Esophagus (tissue), 2 donors: ENCODE measurements at regions not wholly inside any gene's neighbourhood (a gene's known extent, or its start where the extent isn't known, plus 50 kb on each side); places are given as distances from the start of the nearest gene placed in this dataset.
"Not testable (repeated sequence)": the region's sequence is repeated elsewhere in the genome, so short reads cannot be mapped to it uniquely, and the experiment has no call there.

ENCODE experiments used
- H3K27ac ChIP-seq, 2 donors: one replicate each; pipeline ENCODE4 v1.5.1; 2013; ENCODE audit warnings: low read depth in 2 of 2, mild to moderate bottlenecking in 2 of 2, inconsistent platforms in 1 of 2, low read length in 1 of 2, moderate library complexity in 1 of 2
- H3K27me3 ChIP-seq, 2 donors: one replicate each; pipeline ENCODE4 v1.6.1; 2013; ENCODE audit warnings: low read length in 2 of 2, control low read depth in 1 of 2, mild to moderate bottlenecking in 1 of 2; ENCODE audit not compliant: insufficient read depth in 2 of 2, control insufficient read depth in 1 of 2
- H3K36me3 ChIP-seq, 2 donors: one replicate each; pipeline ENCODE4 v1.6.1; 2013; ENCODE audit warnings: low read length in 1 of 2; ENCODE audit not compliant: control insufficient read depth in 2 of 2, insufficient read depth in 2 of 2
- H3K4me1 ChIP-seq, 2 donors: one replicate each; pipeline ENCODE4 v1.6.1; 2013; ENCODE audit warnings: low read length in 1 of 2; ENCODE audit not compliant: control insufficient read depth in 2 of 2, insufficient read depth in 2 of 2
- H3K4me3 ChIP-seq, 2 donors: one replicate each; pipeline ENCODE4 v1.5.1; 2013; ENCODE audit warnings: low read length in 2 of 2, mild to moderate bottlenecking in 2 of 2, low read depth in 1 of 2, moderate library complexity in 1 of 2
- H3K9me3 ChIP-seq, 2 donors: one replicate each; pipeline ENCODE4 v1.6.1; 2013; ENCODE audit warnings: mild to moderate bottlenecking in 2 of 2, low read depth in 1 of 2, low read length in 1 of 2, moderate library complexity in 1 of 2; ENCODE audit not compliant: control insufficient read depth in 2 of 2, insufficient read depth in 1 of 2
- WGBS, 2 donors: extraction: QIAGEN DNeasy Blood & Tissue Kit; methylation state at CpG; one replicate each; pipeline ENCODE4 v1.1.7; 2013; 5-methylcytosine and 5-hydroxymethylcytosine counted together
- donor health status: healthy with polysubstance abuse.
- donor health status: Bipolar disorder and iron deficiency.

- Histone ChIP-seq H3K36me3 (no peaks in the 10 kb centered on the region), H3K27me3 (no peaks in the 10 kb centered on the region), H3K4me3 (no peak overlapping the region), H3K27ac (no peak overlapping the region), H3K4me1 (no peaks in the 10 kb centered on the region), H3K9me3 (no peaks in the 10 kb centered on the region)
- WGBS, 2 donors, result 89% methylated on average over 9 of the region's 9 CpGs
These were observed 128.2 kb upstream of the SLC44A1 start for GRCh38 chr9:105116052-105116868.

GRCh38 chr9:105117234-105117633 is 127.2 kb upstream of the SLC44A1 start:
- whole genome bisulfite sequencing, 2 donors, result 76 to 88% methylated on average over 2 of the region's 2 CpGs

GRCh38 chr9:105118636-105119035 is 125.8 kb upstream of the SLC44A1 start:
- H3K27ac ChIP-seq, result no peak overlapping the region
- 52 to 61% methylated on average over 5 of the region's 5 CpGs for WGBS, 2 donors
- no peaks in the 10 kb centered on the region for H3K4me1 ChIP-seq
- H3K36me3 ChIP-seq, result no peaks in the 10 kb centered on the region
- no peaks in the 10 kb centered on the region for H3K9me3 ChIP-seq
- H3K27me3 ChIP-seq, result no peaks in the 10 kb centered on the region
- H3K4me3 ChIP-seq, result no peak overlapping the region

More at GRCh38 chr9:105117234-105117633, 127.2 kb upstream of the SLC44A1 start:
- Histone ChIP-seq H3K4me1 (no peaks in the 10 kb centered on the region), H3K9me3 (no peaks in the 10 kb centered on the region), H3K27me3 (no peaks in the 10 kb centered on the region), H3K4me3 (no peak overlapping the region), H3K27ac (no peak overlapping the region), H3K36me3 (no peaks in the 10 kb centered on the region)

- Histone ChIP-seq H3K4me1 (no peaks in the 10 kb centered on the region), H3K27me3 (no peaks in the 10 kb centered on the region), H3K4me3 (no peak overlapping the region), H3K27ac (no peak overlapping the region), H3K9me3 (no peaks in the 10 kb centered on the region), H3K36me3 (no peaks in the 10 kb centered on the region)
- 57 to 72% methylated on average over 6 of the region's 6 CpGs for WGBS, 2 donors
These were observed 125.3 kb upstream of the SLC44A1 start for GRCh38 chr9:105119156-105119555.

GRCh38 chr9:105121861-105122430 is 122.5 kb upstream of the SLC44A1 start:
- Histone ChIP-seq H3K4me3 (no peak overlapping the region), H3K27me3 (no peaks in the 10 kb centered on the region), H3K9me3 (no peaks in the 10 kb centered on the region), H3K27ac (no peak overlapping the region), H3K4me1 (no peaks in the 10 kb centered on the region), H3K36me3 (no peaks in the 10 kb centered on the region)
- 83 to 84% methylated on average over 3 of the region's 3 CpGs for WGBS, 2 donors

GRCh38 chr9:105124598-105124997 is 119.9 kb upstream of the SLC44A1 start:
- not testable (repeated sequence) for H3K4me3 ChIP-seq, H3K36me3 ChIP-seq, H3K27me3 ChIP-seq, H3K4me1 ChIP-seq, H3K27ac ChIP-seq, H3K9me3 ChIP-seq
- 96 to 98% methylated on average over 5 of the region's 5 CpGs for WGBS, 2 donors

GRCh38 chr9:105126226-105126625 is 118.2 kb upstream of the SLC44A1 start:
- Histone ChIP-seq H3K36me3 (no peaks in the 10 kb centered on the region), H3K27ac (no peak overlapping the region)

GRCh38 chr9:105127863-105128220 is 116.6 kb upstream of the SLC44A1 start:
- Histone ChIP-seq H3K36me3 (no peaks in the 10 kb centered on the region), H3K9me3 (no peaks in the 10 kb centered on the region), H3K27ac (no peak overlapping the region), H3K27me3 (no peaks in the 10 kb centered on the region), H3K4me3 (no peak overlapping the region), H3K4me1 (no peaks in the 10 kb centered on the region)
- 52 to 66% methylated on average over 3 of the region's 3 CpGs for WGBS, 2 donors

More at GRCh38 chr9:105126226-105126625, 118.2 kb upstream of the SLC44A1 start:
- no peaks in the 10 kb centered on the region for H3K9me3 ChIP-seq
- no peaks in the 10 kb centered on the region for H3K27me3 ChIP-seq
- no peak overlapping the region for H3K4me3 ChIP-seq
- no peaks in the 10 kb centered on the region for H3K4me1 ChIP-seq
- 83 to 93% methylated on average over 1 of the region's 1 CpG for WGBS, 2 donors

- no peak overlapping the region for H3K4me3 ChIP-seq
- no peaks in the 10 kb centered on the region for H3K9me3 ChIP-seq
- H3K36me3 ChIP-seq, result no peaks in the 10 kb centered on the region
- H3K4me1 ChIP-seq, result no peaks in the 10 kb centered on the region
- H3K27ac ChIP-seq, result no peak overlapping the region
- 64 to 71% methylated on average over 5 of the region's 5 CpGs for WGBS, 2 donors
- H3K27me3 ChIP-seq, result no peaks in the 10 kb centered on the region
These were observed 115.4 kb upstream of the SLC44A1 start for GRCh38 chr9:105128908-105129600.
